ENCODE measurements at regions not wholly inside any gene's neighbourhood (a gene's known extent, or its start where the extent isn't known, plus 50 kb on each side); places are given as distances from the start of the nearest gene placed in this dataset.
"Not testable (repeated sequence)": the region's sequence is repeated elsewhere in the genome, so short reads cannot be mapped to it uniquely, and the experiment has no call there.

- TF ChIP-seq ZNF274 (IDR thresholded peaks at IDR 0.05; ENCODE audit: low read depth, low read length); YY1 (IDR thresholded peaks at IDR 0.05; ENCODE audit: insufficient read depth, insufficient read length); SUZ12 (IDR thresholded peaks at IDR 0.05; ENCODE audit: extremely low read depth, insufficient read depth, insufficient read length): not testable (repeated sequence)
These were observed 731.3 kb upstream of the GRAMD2B start for GRCh38 chr5:125691738-125692530.
